Activated naive CD4-positive, alpha-beta T cell treated with anti-CD3 and anti-CD28 coated beads for 36 hours (primary cell): ENCODE measurements at regions not wholly inside any gene's neighbourhood (a gene's known extent, or its start where the extent isn't known, plus 50 kb on each side); places are given as distances from the start of the nearest gene placed in this dataset.
"Not testable (repeated sequence)": the region's sequence is repeated elsewhere in the genome, so short reads cannot be mapped to it uniquely, and the experiment has no call there.

ENCODE experiments used
- CTCF ChIA-PET: fragments of 350-600 bp; sonication (Branson Sonifier 250); formaldehyde crosslinking; loops from one replicate; lab custom pipeline; 2021; ENCODE audit warnings: antibody characterized with exemption; lab: Charles Lee
- DNase-seq: peaks from one replicate; pipeline ENCODE4 v3.0.0-alpha.2; 2020
- H3K27ac Mint-ChIP-seq: one replicate; pipeline ENCODE4 v1.8.0; 2021; ENCODE audit warnings: mild to moderate bottlenecking, mixed read lengths
- H3K27me3 Mint-ChIP-seq: one replicate; pipeline ENCODE4 v1.8.0; 2021; ENCODE audit warnings: low read depth, mixed read lengths
- H3K36me3 Mint-ChIP-seq: one replicate; pipeline ENCODE4 v1.8.0; 2021; ENCODE audit warnings: low read depth, mixed read lengths
- H3K4me1 Mint-ChIP-seq: one replicate; pipeline ENCODE4 v1.8.0; 2021; ENCODE audit warnings: low read depth, mixed read lengths
- H3K4me3 Mint-ChIP-seq: one replicate; pipeline ENCODE4 v1.8.0; 2021; ENCODE audit warnings: mild to moderate bottlenecking, moderate library complexity, mixed read lengths
- H3K9me3 Mint-ChIP-seq: one replicate; pipeline ENCODE4 v1.8.0; 2021; ENCODE audit warnings: mixed read lengths
- intact Hi-C: fragments of 100-400 bp; cut with micrococcal nuclease; formaldehyde crosslinking; loops from one replicate; pipeline ENCODE4 v1.15.1; 2023

DNA sequence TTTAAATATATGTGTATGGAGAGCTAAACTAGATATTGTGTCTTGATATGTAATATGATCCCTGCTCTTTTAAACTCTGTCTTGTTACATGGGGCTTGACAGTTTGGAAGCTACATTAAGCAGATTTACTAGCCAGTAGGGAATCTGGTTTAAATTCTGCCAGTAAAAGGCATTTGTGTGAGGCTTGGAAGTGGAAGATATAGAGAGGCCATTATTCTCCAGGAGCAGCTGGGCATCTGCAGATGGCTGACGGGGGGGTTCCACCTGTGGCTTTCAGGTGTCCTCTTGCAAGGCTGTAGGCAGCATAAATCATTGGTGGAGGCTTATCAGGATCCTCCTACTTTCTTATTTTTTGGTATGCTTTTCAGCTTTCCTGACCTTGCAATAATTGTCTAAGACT is 179.1 kb upstream of the FBXL7 start:
- intact Hi-C loops = no loop called here
- no peaks in the 10 kb centered on the region for H3K36me3 Mint-ChIP-seq
- DNase-seq = no peak
- no peak overlapping the region for H3K27ac Mint-ChIP-seq
- no peak overlapping the region for H3K4me3 Mint-ChIP-seq
- peaks cover 1% of the 10 kb centered on the region for H3K9me3 Mint-ChIP-seq
- no peaks in the 10 kb centered on the region for H3K4me1 Mint-ChIP-seq
- no peaks in the 10 kb centered on the region for H3K27me3 Mint-ChIP-seq
- CTCF ChIA-PET = no interaction called here

- no peaks in the 10 kb centered on the region for H3K4me1 Mint-ChIP-seq
- H3K27me3 Mint-ChIP-seq = no peaks in the 10 kb centered on the region
- H3K9me3 Mint-ChIP-seq = no peaks in the 10 kb centered on the region
- CTCF ChIA-PET = no interaction called here
- no peaks in the 10 kb centered on the region for H3K36me3 Mint-ChIP-seq
- DNase-seq = no peak
- H3K27ac Mint-ChIP-seq = no peak overlapping the region
- H3K4me3 Mint-ChIP-seq = no peak overlapping the region
- intact Hi-C loops = no loop called here
These were observed 194.8 kb upstream of the FBXL7 start for GRCh38 chr5:15304914-15305834.

DNA sequence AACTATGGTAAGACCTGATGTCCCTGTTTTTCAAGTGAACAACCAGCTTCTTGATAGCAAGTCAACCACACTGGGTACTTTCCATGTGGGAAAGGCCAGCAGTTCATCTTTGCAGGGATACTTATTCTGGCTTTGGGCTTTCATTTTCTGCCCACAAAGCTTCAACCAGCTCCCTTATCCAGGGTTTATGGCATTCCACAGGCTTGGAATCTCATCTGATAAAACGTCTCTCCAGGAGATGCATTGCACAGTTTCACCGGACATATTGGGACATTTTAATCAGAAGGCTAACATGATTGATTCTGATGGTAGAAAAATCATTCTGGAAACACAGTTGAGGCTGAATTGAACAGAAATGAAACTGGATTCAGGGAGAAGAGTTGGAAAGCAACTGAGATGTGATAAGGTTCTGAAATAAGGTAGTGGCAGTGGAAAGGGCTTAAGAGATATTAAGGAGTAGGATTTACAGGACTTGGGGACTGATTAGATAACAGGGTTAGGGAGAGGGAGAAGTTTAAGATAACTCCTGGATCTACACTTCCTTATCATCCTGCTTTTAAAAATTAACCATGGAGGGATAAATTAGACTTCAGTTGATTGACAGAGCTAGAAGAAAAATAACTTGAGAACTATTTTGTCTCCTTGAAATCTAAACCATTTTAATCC is 195.8 kb upstream of the FBXL7 start:
- intact Hi-C loops = no loop called here
- no peaks in the 10 kb centered on the region for H3K27me3 Mint-ChIP-seq
- CTCF ChIA-PET = no interaction called here
- H3K4me3 Mint-ChIP-seq = no peak overlapping the region
- no peak for DNase-seq
- peaks cover 3% of the 10 kb centered on the region for H3K9me3 Mint-ChIP-seq
- H3K4me1 Mint-ChIP-seq = no peaks in the 10 kb centered on the region
- H3K27ac Mint-ChIP-seq = no peak overlapping the region
- H3K36me3 Mint-ChIP-seq = no peaks in the 10 kb centered on the region

DNA sequence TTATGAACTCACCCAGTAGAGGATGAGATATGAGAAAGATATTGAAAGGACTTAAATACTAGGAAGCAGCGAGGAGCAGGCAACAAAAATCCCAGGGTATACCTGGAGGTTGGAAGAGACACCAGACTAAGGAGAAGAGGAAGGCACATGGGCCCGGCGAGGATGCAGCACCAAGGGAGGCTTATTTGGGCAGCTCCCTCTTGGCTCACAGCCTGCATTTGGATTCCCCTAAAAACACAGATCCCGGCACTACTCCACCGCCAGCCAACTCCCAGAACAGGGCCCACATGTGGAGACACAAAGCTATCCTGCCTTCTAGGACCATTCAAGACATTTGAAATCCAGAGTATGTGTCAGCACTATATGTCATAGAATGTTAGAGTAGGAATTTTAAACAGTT is 199.8 kb upstream of the FBXL7 start:
- Mint-ChIP-seq H3K4me1 (no peaks in the 10 kb centered on the region), H3K36me3 (no peaks in the 10 kb centered on the region), H3K9me3 (peaks cover 3% of the 10 kb centered on the region), H3K4me3 (no peak overlapping the region), H3K27me3 (no peaks in the 10 kb centered on the region), H3K27ac (no peak overlapping the region)
- DNase-seq = no peak
- CTCF ChIA-PET = no interaction called here
- intact Hi-C loops = no loop called here

DNA sequence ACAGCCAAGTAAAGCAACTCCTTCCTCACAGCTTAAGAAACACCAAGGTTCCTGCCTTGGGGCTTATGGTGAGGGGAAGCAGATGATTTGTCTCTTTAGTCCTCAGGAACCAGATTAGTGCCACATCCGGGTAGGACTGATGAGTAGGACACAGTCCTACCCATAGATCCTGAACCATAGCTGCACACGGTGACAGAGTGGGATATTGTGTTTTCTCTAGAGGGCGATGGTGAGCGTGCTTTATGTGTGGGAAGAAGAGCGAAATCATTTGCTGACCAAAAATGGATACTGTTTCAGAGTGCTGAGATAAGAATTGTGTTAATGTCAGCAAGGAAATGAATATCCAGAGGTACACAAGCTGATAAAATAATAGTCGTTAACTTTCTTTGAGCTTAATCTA is 209.0 kb upstream of the FBXL7 start:
- intact Hi-C loops = no loop called here
- Mint-ChIP-seq H3K36me3 (no peaks in the 10 kb centered on the region), H3K9me3 (peaks cover 17% of the 10 kb centered on the region), H3K4me3 (no peak overlapping the region), H3K27me3 (no peaks in the 10 kb centered on the region), H3K27ac (no peak overlapping the region), H3K4me1 (no peaks in the 10 kb centered on the region)
- CTCF ChIA-PET = no interaction called here
- DNase-seq = no peak

GRCh38 chr5:15286650-15287049 is 213.3 kb upstream of the FBXL7 start:
- no peaks in the 10 kb centered on the region for H3K36me3 Mint-ChIP-seq
- no peak overlapping the region for H3K27ac Mint-ChIP-seq
- CTCF ChIA-PET = no interaction called here
- H3K4me3 Mint-ChIP-seq = no peak overlapping the region
- no peaks in the 10 kb centered on the region for H3K27me3 Mint-ChIP-seq
- intact Hi-C loops = no loop called here
- no peak for DNase-seq
- no peaks in the 10 kb centered on the region for H3K4me1 Mint-ChIP-seq
- peaks cover 10% of the 10 kb centered on the region for H3K9me3 Mint-ChIP-seq

- Mint-ChIP-seq H3K4me1 (no peaks in the 10 kb centered on the region), H3K9me3 (peaks cover 9% of the 10 kb centered on the region), H3K27me3 (no peaks in the 10 kb centered on the region), H3K36me3 (no peaks in the 10 kb centered on the region), H3K27ac (no peak overlapping the region), H3K4me3 (no peak overlapping the region)
- DNase-seq = no peak
- CTCF ChIA-PET = no interaction called here
- intact Hi-C loops = no loop called here
These were observed 213.9 kb upstream of the FBXL7 start for GRCh38 chr5:15285901-15286583.

DNA sequence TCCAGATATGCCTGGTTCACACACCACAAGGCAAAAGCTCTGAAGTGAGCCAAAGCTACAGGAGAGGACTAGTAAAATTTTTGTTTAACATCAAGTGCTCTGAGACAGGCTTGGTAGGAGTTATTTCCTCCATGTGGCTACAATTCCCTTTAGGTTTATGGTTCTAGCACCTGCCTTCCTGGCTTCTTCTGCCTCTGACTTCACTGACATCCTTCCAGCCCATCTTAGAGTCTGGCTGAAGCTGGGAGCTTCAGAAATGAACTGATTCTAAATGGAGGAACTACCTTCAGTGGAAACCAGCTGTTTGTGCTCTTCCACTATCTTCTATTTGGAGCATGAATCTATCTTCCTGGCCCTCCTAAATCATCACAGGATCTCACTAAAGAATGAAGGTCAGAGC is 215.3 kb upstream of the FBXL7 start:
- no peak overlapping the region for H3K27ac Mint-ChIP-seq
- CTCF ChIA-PET = no interaction called here
- peaks cover 10% of the 10 kb centered on the region for H3K9me3 Mint-ChIP-seq
- no peaks in the 10 kb centered on the region for H3K27me3 Mint-ChIP-seq
- H3K4me1 Mint-ChIP-seq = no peaks in the 10 kb centered on the region
- no peak overlapping the region for H3K4me3 Mint-ChIP-seq
- no peak for DNase-seq
- intact Hi-C loops = no loop called here
- H3K36me3 Mint-ChIP-seq = no peaks in the 10 kb centered on the region

GRCh38 chr5:15283076-15283475 is 216.9 kb upstream of the FBXL7 start:
- peaks cover 8% of the 10 kb centered on the region for H3K9me3 Mint-ChIP-seq
- H3K36me3 Mint-ChIP-seq = no peaks in the 10 kb centered on the region
- CTCF ChIA-PET = no interaction called here
- intact Hi-C loops = no loop called here
- no peak overlapping the region for H3K4me3 Mint-ChIP-seq
- H3K4me1 Mint-ChIP-seq = no peaks in the 10 kb centered on the region
- no peaks in the 10 kb centered on the region for H3K27me3 Mint-ChIP-seq
- H3K27ac Mint-ChIP-seq = no peak overlapping the region
- no peak for DNase-seq

GRCh38 chr5:15282611-15283010 is 217.4 kb upstream of the FBXL7 start:
- Mint-ChIP-seq H3K9me3 (peaks cover 10% of the 10 kb centered on the region), H3K4me1 (no peaks in the 10 kb centered on the region), H3K4me3 (no peak overlapping the region), H3K27ac (no peak overlapping the region), H3K27me3 (no peaks in the 10 kb centered on the region), H3K36me3 (no peaks in the 10 kb centered on the region)
- CTCF ChIA-PET = no interaction called here
- intact Hi-C loops = no loop called here
- no peak for DNase-seq

DNA sequence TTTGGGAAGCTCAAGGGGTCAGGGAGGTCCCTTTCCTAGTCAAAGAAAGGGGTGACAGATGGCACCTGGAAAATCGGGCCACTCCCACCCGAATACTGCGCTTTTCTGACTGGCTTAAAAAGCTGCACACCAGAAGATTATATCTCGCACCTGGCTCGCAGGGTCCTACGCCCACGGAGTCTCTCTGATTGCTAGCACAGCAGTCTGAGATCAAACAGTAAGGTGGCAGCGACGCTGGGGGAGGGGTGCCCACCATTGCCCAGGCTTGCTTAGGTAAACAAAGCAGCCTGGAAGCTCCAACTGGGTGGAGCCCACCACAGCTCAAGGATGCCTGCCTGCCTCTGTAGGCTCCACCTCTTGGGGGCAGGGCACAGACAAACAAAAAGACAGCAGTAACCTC is 228.4 kb upstream of the FBXL7 start:
- H3K36me3 Mint-ChIP-seq, DNase-seq, intact Hi-C loops, H3K9me3 Mint-ChIP-seq, H3K27ac Mint-ChIP-seq, CTCF ChIA-PET, H3K4me1 Mint-ChIP-seq, H3K27me3 Mint-ChIP-seq, H3K4me3 Mint-ChIP-seq: not testable (repeated sequence)

GRCh38 chr5:15267966-15268365 is 232.0 kb upstream of the FBXL7 start:
- no peak for DNase-seq
- no peaks in the 10 kb centered on the region for H3K27me3 Mint-ChIP-seq
- CTCF ChIA-PET = no interaction called here
- intact Hi-C loops = no loop called here
- H3K4me1 Mint-ChIP-seq = no peaks in the 10 kb centered on the region
- H3K27ac Mint-ChIP-seq = no peak overlapping the region
- H3K36me3 Mint-ChIP-seq = no peaks in the 10 kb centered on the region
- H3K4me3 Mint-ChIP-seq = no peak overlapping the region
- H3K9me3 Mint-ChIP-seq = peaks cover 6% of the 10 kb centered on the region
